H9 (cell line): ENCODE measurements at regions not wholly inside any gene's neighbourhood (a gene's known extent, or its start where the extent isn't known, plus 50 kb on each side); places are given as distances from the start of the nearest gene placed in this dataset.

Source experiments
- DNase-seq: peaks from one replicate; pipeline ENCODE4 v3.0.0-alpha.2; 2017
- H2AFZ ChIP-seq: one replicate; pipeline ENCODE4 v1.6.1; 2013; ENCODE audit warnings: mild to moderate bottlenecking, low read length, control low read depth, moderate library complexity
- H2AK5ac ChIP-seq: 2 replicates; pipeline ENCODE4 v1.6.1; 2013; ENCODE audit warnings: low read length, control low read depth, mixed read lengths; ENCODE audit not compliant: insufficient read length
- H2BK120ac ChIP-seq: one replicate; pipeline ENCODE4 v1.6.1; 2013; ENCODE audit warnings: low read depth, mild to moderate bottlenecking, low read length, control low read depth, inconsistent platforms; ENCODE audit not compliant: poor library complexity, severe bottlenecking
- H2BK12ac ChIP-seq: 2 replicates; pipeline ENCODE4 v1.6.1; 2013; ENCODE audit warnings: low read length, control low read depth, mixed read lengths, low read depth; ENCODE audit not compliant: insufficient read length
- H2BK15ac ChIP-seq: 2 replicates; pipeline ENCODE4 v1.6.1; 2013; ENCODE audit warnings: low read depth, low read length, control low read depth
- H2BK20ac ChIP-seq: one replicate; pipeline ENCODE4 v1.6.1; 2013; ENCODE audit warnings: low read depth, mild to moderate bottlenecking, low read length, control low read depth, inconsistent platforms; ENCODE audit not compliant: poor library complexity, severe bottlenecking
- H2BK5ac ChIP-seq: 2 replicates; pipeline ENCODE4 v1.6.1; 2013; ENCODE audit warnings: low read length, control low read depth, mixed read lengths; ENCODE audit not compliant: insufficient read length
- H3K14ac ChIP-seq: 2 replicates; pipeline ENCODE4 v1.6.1; 2013; ENCODE audit warnings: low read length, control low read depth; ENCODE audit not compliant: insufficient read depth
- H3K18ac ChIP-seq: 2 replicates; pipeline ENCODE4 v1.6.1; 2013; ENCODE audit warnings: low read depth, mild to moderate bottlenecking, mixed read lengths, low read length, control low read depth; ENCODE audit not compliant: insufficient read length
- H3K23ac ChIP-seq: 2 replicates; pipeline ENCODE4 v1.6.1; 2013; ENCODE audit warnings: low read length, control low read depth, mixed read lengths, low read depth; ENCODE audit not compliant: insufficient read length
- H3K23me2 ChIP-seq: 2 replicates; pipeline ENCODE4 v1.6.1; 2013; ENCODE audit warnings: low read depth, mild to moderate bottlenecking, mixed read lengths, low read length, control low read depth; ENCODE audit not compliant: insufficient read length, poor library complexity, severe bottlenecking
- H3K27ac ChIP-seq: 2 replicates; pipeline ENCODE4 v1.5.1; 2013; ENCODE audit warnings: low read length, control low read depth, mixed read lengths, low read depth; ENCODE audit not compliant: insufficient read length
- H3K27me3 ChIP-seq: 2 replicates; pipeline ENCODE4 v1.6.1; 2013; ENCODE audit warnings: low read length, control low read depth, inconsistent platforms; ENCODE audit not compliant: insufficient read depth
- H3K4ac ChIP-seq: 2 replicates; pipeline ENCODE4 v1.6.1; 2013; ENCODE audit warnings: low read depth, mild to moderate bottlenecking, control low read depth, inconsistent platforms, low read length, moderate library complexity
- H3K4me1 ChIP-seq: 2 replicates; pipeline ENCODE4 v1.6.1; 2013; ENCODE audit warnings: low read length, control low read depth, inconsistent platforms; ENCODE audit not compliant: insufficient read depth
- H3K4me2 ChIP-seq: 2 replicates; pipeline ENCODE4 v1.6.1; 2013; ENCODE audit warnings: low read length, control low read depth, mixed read lengths; ENCODE audit not compliant: insufficient read length, insufficient read depth
- H3K56ac ChIP-seq: 2 replicates; pipeline ENCODE4 v1.6.1; 2013; ENCODE audit warnings: low read depth, mild to moderate bottlenecking, mixed read lengths, low read length, control low read depth; ENCODE audit not compliant: insufficient read length
- H3K79me1 ChIP-seq: 2 replicates; pipeline ENCODE4 v1.6.1; 2013; ENCODE audit warnings: low read depth, mild to moderate bottlenecking, moderate library complexity, low read length, control low read depth, inconsistent platforms; ENCODE audit not compliant: insufficient read depth, poor library complexity, severe bottlenecking
- H3K79me2 ChIP-seq: 2 replicates; pipeline ENCODE4 v1.6.1; 2013; ENCODE audit warnings: low read length, control low read depth, inconsistent platforms; ENCODE audit not compliant: insufficient read depth
- H3K9ac ChIP-seq: 2 replicates; pipeline ENCODE4 v1.6.1; 2013; ENCODE audit warnings: low read length, control low read depth, mixed read lengths; ENCODE audit not compliant: insufficient read length; ENCODE audit errors: extremely low read depth
- H3K9me3 ChIP-seq: one replicate; pipeline ENCODE4 v1.6.1; 2013; ENCODE audit warnings: low read depth, low read length, inconsistent platforms; ENCODE audit not compliant: control insufficient read depth
- H3T11ph ChIP-seq: one replicate; pipeline ENCODE4 v1.6.1; 2013; ENCODE audit warnings: mild to moderate bottlenecking, low read length, control low read depth, inconsistent platforms
- H4K20me1 ChIP-seq: one replicate; pipeline ENCODE4 v1.6.1; 2013; ENCODE audit not compliant: control insufficient read depth, insufficient read length, insufficient read depth
- H4K5ac ChIP-seq: 2 replicates; pipeline ENCODE4 v1.6.1; 2013; ENCODE audit warnings: low read depth, mild to moderate bottlenecking, mixed read lengths, low read length, control low read depth; ENCODE audit not compliant: insufficient read length
- H4K8ac ChIP-seq: replicated peaks from 2 replicates; pipeline ENCODE4 v1.6.1; 2013; ENCODE audit warnings: low read length, control low read depth, mixed read lengths, low read depth; ENCODE audit not compliant: insufficient read length
- H4K91ac ChIP-seq: 2 replicates; pipeline ENCODE4 v1.6.1; 2013; ENCODE audit warnings: low read depth, mild to moderate bottlenecking, moderate library complexity, mixed read lengths, low read length, control low read depth; ENCODE audit not compliant: insufficient read length
- H3K27ac Mint-ChIP-seq, 3 experiments: 2 replicates in 2 of 3; 3 replicates in 1 of 3; pipeline ENCODE4 v1.8.0; 2020 to 2021; ENCODE audit warnings: mixed read lengths in 3 of 3, mild to moderate bottlenecking in 1 of 3, moderate library complexity in 1 of 3
- H3K27me3 Mint-ChIP-seq: 2 replicates; pipeline ENCODE4 v1.8.0; 2021; ENCODE audit warnings: low read depth, mild to moderate bottlenecking, moderate library complexity, mixed read lengths
- H3K36me3 Mint-ChIP-seq, 3 experiments: 2 replicates in 2 of 3; 3 replicates in 1 of 3; pipeline ENCODE4 v1.8.0; 2020 to 2021; ENCODE audit warnings: low read depth in 3 of 3, mixed read lengths in 3 of 3; ENCODE audit not compliant: insufficient read depth in 1 of 3
- H3K4me1 Mint-ChIP-seq, 2 experiments: 2 replicates each; pipeline ENCODE4 v1.8.0; 2020; ENCODE audit warnings: mixed read lengths in 2 of 2
- H3K4me3 Mint-ChIP-seq, 2 experiments: 2 replicates in 1 of 2; 3 replicates in 1 of 2; pipeline ENCODE4 v1.8.0; 2020 to 2021; ENCODE audit warnings: mild to moderate bottlenecking in 2 of 2, mixed read lengths in 2 of 2, moderate library complexity in 1 of 2
- H3K9me3 Mint-ChIP-seq, 2 experiments: 2 replicates in 1 of 2; 3 replicates in 1 of 2; pipeline ENCODE4 v1.8.0; 2020; ENCODE audit warnings: mild to moderate bottlenecking in 2 of 2, mixed read lengths in 2 of 2, moderate library complexity in 1 of 2
- WGBS: extraction: QIAGEN DNeasy Blood & Tissue Kit; methylation state at CpG from one replicate; pipeline ENCODE4 v1.1.7; 2013; ENCODE audit warnings: missing lambda C conversion rate, low lambda C conversion rate, mixed read lengths; ENCODE audit not compliant: insufficient read length; ENCODE audit errors: extremely low coverage; 5-methylcytosine and 5-hydroxymethylcytosine counted together
- TF ChIP-seq, protein P1 (sequence below): fragments of 200-600 bp; sonication (generic); conservative IDR thresholded peaks from 3 replicates; pipeline ENCODE4 v1.8.0; 2021; ENCODE audit warnings: antibody characterized with exemption, mild to moderate bottlenecking

DNA sequence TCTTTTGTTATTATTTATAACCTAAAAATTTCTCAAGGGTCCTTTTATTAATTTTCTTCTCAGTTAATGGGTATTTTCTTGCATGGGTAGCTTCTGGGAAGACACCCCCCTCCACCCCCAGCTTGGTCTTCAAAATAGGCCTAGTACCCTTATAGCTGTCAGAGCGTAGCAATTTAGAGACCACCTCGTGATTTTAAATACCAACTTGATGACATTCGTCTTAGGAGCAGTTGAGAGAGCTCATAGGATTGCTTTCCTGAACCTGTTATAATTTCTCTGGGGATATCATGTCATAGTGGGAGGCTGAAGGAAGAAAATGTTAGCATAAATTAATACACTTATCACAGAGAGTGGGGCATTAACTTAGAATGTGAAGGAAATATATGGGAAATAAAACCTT, 83.1 kb upstream of the MLIP start:
- Histone ChIP-seq H3K79me1 (no peaks in the 10 kb centered on the region), H3K4me2 (no peak overlapping the region), H2BK12ac (no peak overlapping the region), H3K23me2 (no peaks in the 10 kb centered on the region), H2AFZ (no peak overlapping the region), H4K8ac (no peak overlapping the region), H3K9me3 (no peaks in the 10 kb centered on the region), H3T11ph (no peak overlapping the region), H3K14ac (no peak overlapping the region), H2BK15ac (no peak overlapping the region), H3K56ac (no peak overlapping the region), H3K79me2 (no peaks in the 10 kb centered on the region), H3K9ac (no peak overlapping the region), H3K4me1 (no peaks in the 10 kb centered on the region), H4K5ac (no peak overlapping the region), H4K91ac (no peak overlapping the region), H2AK5ac (no peak overlapping the region), H2BK120ac (no peak overlapping the region), H3K27me3 (no peaks in the 10 kb centered on the region), H2BK5ac (no peak overlapping the region), H3K27ac (no peak overlapping the region), H3K23ac (no peak overlapping the region), H4K20me1 (no peaks in the 10 kb centered on the region), H3K4ac (no peak overlapping the region), H3K18ac (no peak overlapping the region), H2BK20ac (no peak overlapping the region)
- TF ChIP-seq, protein P1, sequence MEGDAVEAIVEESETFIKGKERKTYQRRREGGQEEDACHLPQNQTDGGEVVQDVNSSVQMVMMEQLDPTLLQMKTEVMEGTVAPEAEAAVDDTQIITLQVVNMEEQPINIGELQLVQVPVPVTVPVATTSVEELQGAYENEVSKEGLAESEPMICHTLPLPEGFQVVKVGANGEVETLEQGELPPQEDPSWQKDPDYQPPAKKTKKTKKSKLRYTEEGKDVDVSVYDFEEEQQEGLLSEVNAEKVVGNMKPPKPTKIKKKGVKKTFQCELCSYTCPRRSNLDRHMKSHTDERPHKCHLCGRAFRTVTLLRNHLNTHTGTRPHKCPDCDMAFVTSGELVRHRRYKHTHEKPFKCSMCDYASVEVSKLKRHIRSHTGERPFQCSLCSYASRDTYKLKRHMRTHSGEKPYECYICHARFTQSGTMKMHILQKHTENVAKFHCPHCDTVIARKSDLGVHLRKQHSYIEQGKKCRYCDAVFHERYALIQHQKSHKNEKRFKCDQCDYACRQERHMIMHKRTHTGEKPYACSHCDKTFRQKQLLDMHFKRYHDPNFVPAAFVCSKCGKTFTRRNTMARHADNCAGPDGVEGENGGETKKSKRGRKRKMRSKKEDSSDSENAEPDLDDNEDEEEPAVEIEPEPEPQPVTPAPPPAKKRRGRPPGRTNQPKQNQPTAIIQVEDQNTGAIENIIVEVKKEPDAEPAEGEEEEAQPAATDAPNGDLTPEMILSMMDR, result no peak
- Mint-ChIP-seq H3K9me3 (no peaks in the 10 kb centered on the region), H3K36me3 (no peaks in the 10 kb centered on the region), H3K27me3 (no peaks in the 10 kb centered on the region), H3K4me3 (no peak overlapping the region), H3K4me1 (peaks cover 5 to 9% of the 10 kb centered on the region in 2 experiments), H3K27ac (no peak overlapping the region)
- DNase-seq, result no peak
- no CpG with 5 or more reads among the region's 3 CpGs for WGBS
